Right ventricle myocardium inferior (tissue), 1 donor: ENCODE measurements at regions not wholly inside any gene's neighbourhood (a gene's known extent, or its start where the extent isn't known, plus 50 kb on each side); places are given as distances from the start of the nearest gene placed in this dataset.
"Not testable (repeated sequence)": the region's sequence is repeated elsewhere in the genome, so short reads cannot be mapped to it uniquely, and the experiment has no call there.

Experiments
- ATAC-seq: fragments of 200-7000 bp; cut with Tn5 transposase; one replicate; pipeline ENCODE4 v1.9.1; 2020; ENCODE audit warnings: mild to moderate bottlenecking, moderate library complexity
- DNase-seq: peaks from one replicate; pipeline ENCODE4 v3.0.0; 2021; ENCODE audit errors: missing footprints
- intact Hi-C: fragments of 100-400 bp; cut with DNase I; formaldehyde crosslinking; loops from one replicate; pipeline ENCODE4 v1.11.0; 2022
- donor health status: DM: no; HTN: yes; CAD: no; lungs with severe emphysema.

DNA sequence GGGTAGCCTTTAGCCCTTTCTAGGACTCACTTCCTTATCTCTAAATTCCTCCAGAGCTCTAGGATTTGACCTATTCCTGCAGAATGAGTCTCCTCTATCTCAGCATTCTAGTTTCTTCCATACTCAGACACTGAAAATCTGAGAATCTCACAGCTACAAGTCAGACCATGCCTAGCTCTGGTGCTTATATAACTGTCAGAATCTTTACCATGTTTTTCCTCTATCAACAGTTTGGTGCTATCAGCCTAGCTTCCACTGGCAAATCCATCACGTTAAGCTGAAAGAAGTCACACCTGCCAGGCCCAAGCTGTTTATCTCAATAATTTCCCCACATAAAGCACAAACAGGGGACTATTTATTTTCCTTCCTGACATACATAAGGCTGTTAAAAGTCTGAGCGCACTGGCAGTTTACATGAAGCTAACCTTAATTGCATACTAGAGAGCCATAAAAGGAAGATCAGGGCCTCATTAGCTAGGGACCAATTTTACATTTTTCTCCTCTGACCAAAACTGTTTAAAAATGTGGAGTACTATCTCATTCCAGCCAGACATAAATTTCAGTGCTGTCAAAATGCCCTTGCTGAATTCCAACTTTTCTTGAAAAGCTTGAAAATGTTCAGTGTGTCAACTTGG, 270.5 kb downstream of the C12orf75 start:
- intact Hi-C loops = no loop called here
- ATAC-seq (no peak), DNase-seq (no peak)

DNA sequence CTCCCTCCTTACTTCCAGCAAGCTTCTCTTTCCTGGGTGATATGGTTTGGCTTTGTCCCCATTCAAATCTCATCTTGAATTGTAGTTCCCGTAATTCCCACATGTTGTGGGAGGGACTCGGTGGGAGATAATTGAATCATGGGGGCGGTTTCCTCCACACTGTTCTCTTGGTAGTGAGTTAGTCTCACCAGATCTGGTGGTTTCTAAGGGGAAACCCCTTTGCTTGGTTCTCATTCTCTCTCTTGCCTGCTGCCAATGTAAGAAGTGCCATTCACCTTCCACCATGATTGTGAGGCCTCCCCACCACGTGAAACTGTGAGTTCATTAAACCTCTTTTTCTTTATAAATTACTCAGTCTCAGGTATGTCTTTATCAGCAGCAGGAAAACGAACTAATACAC, 271.8 kb downstream of the C12orf75 start:
- ATAC-seq = not testable (repeated sequence)

DNA sequence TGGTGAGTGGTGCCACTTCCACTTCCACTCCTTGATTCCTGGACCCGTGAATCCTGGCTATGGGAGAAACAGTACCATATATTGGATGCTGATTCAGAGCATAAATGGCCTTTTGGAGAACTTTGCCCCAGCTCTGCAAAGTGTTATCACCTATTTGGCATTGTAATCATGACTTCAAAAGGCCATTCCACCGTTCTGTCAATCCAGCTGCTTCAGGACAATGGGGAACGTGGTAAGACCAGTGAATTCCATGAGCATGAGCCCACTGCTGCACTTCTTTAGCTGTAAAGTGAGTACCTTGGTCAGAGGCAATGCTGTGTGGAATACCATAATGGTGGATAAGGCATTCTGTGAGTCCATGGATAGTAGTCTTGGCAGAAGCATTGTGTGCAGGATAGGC, 273.8 kb downstream of the C12orf75 start:
- DNase-seq, intact Hi-C loops, ATAC-seq: not testable (repeated sequence)

More for the DNA sequence above, 271.8 kb downstream of the C12orf75 start:
- intact Hi-C loops, DNase-seq: not testable (repeated sequence)

DNA sequence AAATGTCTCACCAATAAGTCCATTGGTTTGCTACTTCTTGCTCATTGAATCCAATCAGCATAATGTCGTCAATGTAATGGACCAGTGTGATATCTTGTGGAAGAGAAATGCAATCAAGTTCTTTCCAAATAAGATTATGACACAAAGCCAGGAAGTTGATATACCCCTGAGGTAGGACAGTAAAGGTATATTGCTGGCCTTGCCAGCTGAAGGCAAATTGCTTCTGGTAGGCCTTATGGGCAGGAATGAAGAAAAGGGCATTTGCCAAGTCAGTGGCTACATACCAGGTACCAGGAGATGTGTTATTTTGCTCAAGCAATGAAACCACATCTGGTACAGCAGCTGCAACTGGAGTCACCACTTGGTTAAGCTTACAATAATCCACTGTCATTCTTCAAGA, 276.1 kb downstream of the C12orf75 start:
- ATAC-seq, DNase-seq, intact Hi-C loops: not testable (repeated sequence)

DNA sequence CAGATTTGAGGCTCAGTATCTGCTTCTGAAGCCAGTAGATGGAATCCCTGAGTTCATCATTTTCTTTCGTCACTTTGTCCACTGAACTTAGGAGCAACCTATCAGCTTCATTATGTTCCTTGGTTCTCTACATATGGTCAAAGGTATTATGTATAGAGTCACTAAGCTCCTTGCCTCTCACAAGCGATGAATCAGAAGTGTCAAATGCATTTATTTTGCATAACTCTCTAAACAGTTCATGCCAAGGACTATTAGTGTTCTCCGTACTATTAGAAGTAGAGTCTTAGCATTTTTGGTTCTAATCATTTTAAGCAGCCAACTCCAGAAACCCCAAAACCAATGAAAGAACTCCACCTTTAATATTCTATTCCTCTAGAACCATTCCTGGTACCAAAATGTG, 278.5 kb downstream of the C12orf75 start:
- not testable (repeated sequence) for ATAC-seq

DNA sequence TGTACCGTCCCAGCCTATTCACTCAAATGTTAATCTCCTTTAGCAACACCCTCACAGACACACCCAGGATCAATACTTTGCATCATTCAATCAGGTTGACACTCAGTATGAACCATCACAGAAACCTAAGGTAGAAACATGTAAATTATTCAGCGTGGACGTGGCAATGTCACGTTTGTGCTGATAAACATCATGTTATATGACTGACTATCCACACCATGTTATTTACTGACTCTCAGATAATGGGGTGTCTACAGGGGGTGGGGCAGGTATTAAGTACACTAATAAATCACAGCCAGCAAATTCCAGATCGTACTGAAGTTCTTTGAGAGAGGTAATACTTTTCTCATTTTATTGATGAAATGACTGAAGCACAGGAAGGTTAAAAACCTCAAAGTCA, 280.0 kb downstream of the C12orf75 start:
- DNase-seq (no peak), ATAC-seq (no peak)
- intact Hi-C loops = no loop called here

More for the DNA sequence above, 278.5 kb downstream of the C12orf75 start:
- DNase-seq, intact Hi-C loops: not testable (repeated sequence)

DNA sequence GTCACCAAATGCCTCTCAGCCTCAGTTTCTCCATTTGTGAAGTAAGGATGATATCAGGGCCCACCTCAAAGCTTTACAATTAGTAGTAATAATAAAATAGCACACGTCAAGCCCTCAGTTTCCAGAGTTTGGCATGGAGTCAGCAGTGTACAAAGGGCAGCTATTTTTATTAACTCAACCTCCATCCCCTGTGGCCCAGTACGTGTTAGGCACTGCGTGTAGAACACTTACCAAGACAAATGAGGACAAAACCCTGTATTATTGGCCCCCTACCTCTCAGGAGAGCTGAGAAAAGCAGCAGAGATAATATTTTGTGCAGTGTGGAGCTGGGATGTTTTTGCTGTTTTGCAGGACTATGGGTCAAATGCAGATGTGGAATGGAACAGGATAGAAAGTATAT, 280.8 kb downstream of the C12orf75 start:
- no peak for DNase-seq
- intact Hi-C loops = no loop called here
- ATAC-seq = peak; percentile 26

DNA sequence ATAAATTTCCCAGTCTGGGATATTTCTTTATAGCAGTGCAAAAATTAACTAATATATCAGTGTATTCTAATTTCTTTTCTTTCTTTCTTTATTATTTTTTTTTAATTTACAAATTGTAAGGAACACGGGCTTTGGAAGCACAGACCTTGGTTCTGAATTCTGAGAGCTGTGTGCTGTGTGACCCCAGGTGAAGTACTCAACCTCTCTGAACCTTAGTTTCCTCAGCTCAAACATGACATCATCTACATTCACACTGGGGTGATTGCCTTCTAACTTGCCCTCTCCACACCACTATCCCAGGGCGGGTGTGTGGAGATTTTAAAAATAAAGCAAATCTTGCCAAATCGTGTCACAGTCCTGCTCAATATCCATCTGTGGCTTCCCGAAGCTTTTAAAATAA, 282.8 kb downstream of the C12orf75 start:
- ATAC-seq (no peak), DNase-seq (no peak)
- intact Hi-C loops = no loop called here

DNA sequence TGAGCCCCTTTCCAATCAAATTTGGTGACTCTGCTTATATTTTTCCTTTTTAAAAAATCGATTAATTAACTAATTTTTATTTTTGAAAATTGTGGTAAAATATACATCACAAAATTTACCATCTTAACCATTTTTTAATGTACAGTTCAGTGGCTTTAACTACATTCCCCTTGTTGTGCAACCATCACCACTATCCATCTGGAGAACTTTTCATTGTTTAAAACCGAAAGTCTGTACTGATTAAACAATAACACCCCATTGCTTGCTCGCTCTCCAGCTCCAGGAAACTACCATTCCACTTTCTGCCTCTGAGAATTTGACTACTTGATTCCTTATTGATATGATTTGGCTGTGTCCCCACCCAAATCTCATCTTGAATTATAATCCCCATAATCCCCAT, 283.4 kb downstream of the C12orf75 start:
- ATAC-seq (no peak), DNase-seq (no peak)
- intact Hi-C loops = no loop called here

DNA sequence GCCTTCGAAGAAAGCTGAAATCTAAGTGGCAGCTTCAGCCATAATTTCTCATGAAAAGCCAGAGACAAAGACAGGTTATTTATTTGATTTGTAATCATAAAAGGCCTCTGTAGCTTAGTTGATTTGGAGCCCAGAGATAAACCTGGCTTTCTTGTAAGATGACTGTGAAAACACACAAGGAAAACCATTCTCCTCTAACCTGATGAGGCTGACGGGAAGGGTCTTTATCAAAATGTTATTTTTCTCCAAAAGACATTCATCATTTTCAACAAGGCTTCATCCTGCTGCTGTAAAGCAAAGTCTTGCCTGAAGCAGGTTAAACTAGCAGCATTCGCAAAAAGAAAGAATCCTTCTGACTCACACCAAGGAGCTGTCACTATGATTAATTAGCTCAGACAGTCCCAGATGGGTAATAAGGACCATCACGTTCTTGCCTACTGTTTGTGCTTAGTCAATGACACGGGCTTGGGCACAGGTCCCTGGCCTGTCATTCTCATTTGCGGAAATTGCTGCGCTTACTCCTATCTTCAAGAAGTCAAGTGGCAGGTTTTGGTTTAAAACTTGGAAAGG, 286.6 kb downstream of the C12orf75 start:
- DNase-seq (no peak), ATAC-seq (no peak)
- intact Hi-C loops = no loop called here

DNA sequence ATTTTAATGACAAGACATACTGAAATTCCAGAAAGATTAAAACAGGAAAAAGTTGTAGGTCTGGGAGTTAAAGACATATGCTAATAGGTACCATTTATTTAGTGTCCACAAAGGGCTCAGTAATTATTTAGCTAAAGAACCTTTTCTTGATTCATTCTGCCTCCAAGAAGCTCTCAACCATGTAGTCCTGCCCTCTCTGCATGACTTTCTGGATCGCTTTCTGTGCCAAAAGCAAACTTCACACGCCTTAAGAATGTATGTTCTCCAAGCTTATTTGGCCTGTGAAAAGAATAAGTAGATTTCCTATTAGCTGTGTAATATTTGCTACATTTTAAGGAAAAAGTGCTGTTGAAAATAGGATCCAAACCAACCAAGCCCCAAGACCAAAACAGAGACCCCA, 291.7 kb downstream of the C12orf75 start:
- ATAC-seq (no peak), DNase-seq (no peak)
- intact Hi-C loops = no loop called here

DNA sequence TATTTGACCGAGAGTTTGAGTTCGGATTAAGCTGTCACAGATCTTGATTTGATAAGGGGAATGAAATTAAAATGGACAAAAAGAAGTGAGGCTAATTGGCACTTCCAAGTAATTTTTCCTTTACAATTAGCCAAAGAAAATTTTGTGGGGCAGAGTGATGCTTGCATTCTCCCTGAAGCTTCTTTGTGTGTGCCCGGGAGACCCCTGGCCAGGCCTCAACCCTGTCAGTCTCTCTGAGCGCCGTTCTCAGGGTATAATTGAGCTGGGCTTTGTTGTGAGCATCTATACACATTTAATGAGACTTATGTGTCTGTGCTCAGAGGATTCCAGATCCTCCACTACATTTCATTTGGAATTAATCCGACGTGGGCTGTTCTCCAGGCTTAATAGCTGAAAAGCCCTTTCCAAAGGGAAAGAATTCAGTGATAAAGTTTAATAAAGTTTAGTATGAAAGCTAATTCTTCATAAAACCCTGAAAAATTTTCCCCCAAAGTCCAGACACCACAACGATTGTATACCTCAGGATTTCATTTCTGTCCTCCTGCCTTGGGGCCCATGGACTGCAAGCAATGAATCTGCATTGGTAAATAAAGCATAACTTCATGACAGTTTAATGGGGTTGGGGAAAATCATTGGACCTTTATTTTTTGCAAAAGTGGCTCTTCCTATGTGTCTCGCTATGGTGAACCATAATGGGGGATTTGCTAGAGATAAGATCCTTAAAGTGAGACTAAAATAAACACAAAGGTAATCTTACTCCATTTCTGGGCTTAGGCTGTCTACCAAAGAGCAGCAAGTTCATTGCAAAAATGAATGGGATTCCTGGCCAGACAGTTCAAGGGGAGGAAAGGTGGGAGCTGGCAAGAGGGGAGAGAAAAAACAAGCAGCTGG, 292.6 kb downstream of the C12orf75 start:
- DNase-seq (no peak), ATAC-seq (no peak)
- intact Hi-C loops = no loop called here

DNA sequence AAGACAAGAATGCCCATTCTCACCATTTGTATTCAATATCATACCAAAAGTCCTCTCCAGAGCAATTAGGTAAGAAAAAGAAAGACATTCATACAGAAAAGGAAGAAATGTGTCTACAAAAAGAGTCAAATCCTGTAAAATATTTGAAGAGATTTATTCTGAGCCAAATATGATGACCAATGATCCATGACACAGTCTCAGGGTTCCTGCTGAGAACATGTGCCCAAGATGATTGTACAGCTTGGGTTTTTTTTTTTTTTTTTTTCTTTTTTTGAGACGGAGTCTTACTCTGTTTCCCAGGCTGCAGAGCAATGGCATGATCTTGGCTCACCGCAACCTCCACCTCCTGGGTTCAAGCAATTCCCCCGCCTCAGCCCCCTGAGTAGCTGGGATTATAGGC, 296.2 kb downstream of the C12orf75 start:
- DNase-seq = no peak
- no peak for ATAC-seq
- intact Hi-C loops = no loop called here

DNA sequence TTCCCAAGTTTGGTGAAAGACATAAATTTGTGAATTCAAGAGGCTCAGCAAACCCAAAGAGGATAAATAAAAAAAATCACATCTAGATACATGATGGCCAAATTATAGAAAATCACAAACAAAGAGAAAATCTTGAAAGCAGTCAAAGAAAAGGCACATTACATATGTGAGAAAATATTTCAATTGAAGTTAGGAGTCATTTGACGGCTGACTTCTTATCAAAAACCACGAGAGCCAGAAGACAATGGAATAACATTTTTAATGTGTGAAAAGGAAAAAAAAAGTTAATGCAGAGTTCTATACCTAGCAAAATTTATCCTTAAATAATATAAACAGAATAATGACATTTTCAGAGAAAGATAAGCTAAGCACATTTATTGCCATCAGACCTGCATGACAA, 307.0 kb downstream of the C12orf75 start:
- DNase-seq (no peak), ATAC-seq (no peak)
- intact Hi-C loops = no loop called here

DNA sequence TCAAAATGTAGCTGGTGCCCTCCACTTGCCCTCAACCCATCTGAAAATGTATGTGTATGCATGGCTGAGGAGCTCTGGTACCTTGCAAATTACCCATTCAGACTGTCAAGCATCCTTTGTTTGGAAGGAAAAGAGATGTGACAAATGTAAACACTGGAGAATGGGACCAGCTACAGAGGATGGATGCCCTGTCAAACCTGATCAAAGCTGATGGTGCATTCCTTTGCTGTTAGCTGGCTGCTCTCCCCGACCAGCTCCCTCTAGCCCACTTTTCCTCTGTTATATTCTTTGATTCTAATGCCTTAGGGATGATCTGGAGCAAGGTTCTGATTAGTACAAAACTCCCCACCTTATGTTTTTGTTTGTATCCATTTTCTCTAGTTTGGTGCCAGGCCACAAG, 310.3 kb downstream of the C12orf75 start:
- ATAC-seq (no peak), DNase-seq (no peak)
- intact Hi-C loops = no loop called here

DNA sequence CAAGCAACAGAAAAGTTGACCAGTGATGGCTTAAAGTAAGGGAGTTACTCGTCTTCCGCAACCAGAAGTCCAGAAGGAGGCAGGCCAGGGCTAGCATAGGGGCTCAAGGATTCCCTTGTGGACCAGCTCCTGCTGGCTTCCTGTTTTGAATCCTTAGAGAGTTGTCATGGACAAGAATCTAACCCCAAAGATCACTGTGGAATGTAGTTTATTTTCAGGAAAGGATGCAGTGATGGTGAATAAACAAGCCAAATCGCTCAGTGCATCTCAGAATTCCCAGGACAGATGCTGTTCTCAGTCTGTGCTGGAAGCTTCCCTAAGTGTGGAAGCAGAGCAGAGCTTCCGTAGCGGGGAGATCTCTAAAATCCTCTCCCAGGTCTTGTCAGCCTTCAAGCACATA, 311.3 kb downstream of the C12orf75 start:
- intact Hi-C loops = no loop called here
- DNase-seq (no peak), ATAC-seq (no peak)

DNA sequence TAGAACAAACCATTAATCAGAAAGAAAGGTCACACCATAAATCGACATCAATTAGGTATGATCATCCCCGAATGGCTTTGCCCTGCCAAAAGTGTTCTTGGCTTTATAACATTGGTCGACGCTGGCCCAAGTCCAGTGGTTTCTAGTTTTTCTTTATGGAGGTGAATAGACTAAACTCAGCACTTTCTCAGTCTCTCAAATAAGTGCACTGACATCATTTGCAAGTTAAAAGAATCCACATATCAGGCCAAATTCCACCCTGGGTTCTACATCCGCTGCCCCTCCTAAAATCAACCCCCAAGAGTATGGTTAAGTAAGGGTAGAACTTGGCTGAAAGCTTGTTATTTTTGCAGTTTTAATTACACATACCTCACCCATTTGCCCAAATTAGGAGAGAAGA, 314.3 kb downstream of the C12orf75 start:
- no peak for ATAC-seq
- intact Hi-C loops = no loop called here
- no peak for DNase-seq

DNA sequence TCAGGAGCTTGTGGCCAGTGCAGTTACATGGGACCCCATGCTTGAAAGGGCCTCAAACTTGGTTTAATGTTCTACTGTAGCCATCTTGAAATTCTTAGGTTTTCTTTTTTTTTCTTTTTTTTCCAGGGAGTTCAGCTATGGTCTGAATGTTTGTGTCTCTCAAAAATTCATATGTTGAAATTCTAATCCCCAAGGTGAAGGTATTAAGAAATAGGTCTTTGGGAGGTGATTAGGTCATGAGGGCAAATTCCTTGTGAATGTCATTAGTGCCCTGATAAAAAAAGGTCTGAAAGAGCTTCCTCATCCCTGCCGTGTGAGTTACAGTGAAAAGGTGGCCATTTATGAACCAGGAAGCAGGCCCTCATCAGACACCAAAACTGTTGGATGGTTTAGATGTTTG, 324.1 kb downstream of the C12orf75 start:
- intact Hi-C loops = loop anchor here (5.0 to 10.0 kb wide), 2 partner anchors 88 to 170 kb away; no protein-coding TSS in a partner anchor
- DNase-seq (no peak), ATAC-seq (peak; percentile 26)

DNA sequence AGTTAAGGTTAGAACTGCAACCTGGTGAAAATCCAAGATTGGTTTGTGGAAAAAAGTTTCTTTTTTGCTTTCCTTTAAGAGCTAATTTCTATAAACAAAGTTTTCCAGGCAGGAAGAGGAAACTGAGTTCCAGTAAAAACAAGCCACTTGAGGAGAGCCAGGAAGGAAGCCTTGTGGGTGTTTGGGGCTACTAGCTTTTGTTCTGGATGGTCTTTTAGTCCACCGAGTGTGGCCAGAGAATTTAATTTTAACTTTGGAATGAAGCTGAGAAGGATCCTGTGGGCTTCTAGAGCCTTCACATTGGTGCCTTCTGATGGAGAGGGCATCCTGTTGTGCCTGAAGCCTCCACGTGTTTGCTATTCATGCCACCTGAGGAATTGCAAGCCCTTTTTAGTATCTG, 327.9 kb downstream of the C12orf75 start:
- no peak for DNase-seq
- no peak for ATAC-seq
- intact Hi-C loops = loop anchor here (5.0 to 10.0 kb wide), 2 partner anchors 84 to 174 kb away; no protein-coding TSS in a partner anchor
